Karpas-422 (cell line): ENCODE measurements at regions not wholly inside any gene's neighbourhood (a gene's known extent, or its start where the extent isn't known, plus 50 kb on each side); places are given as distances from the start of the nearest gene placed in this dataset. TPM values are rescaled to one million over a fixed set of nuclear protein-coding genes. Genes with fewer than 3 reads are reported as not detected.

ENCODE experiments used
- small RNA-seq: library from RNA; depleted of rRNA; stranded (forward); fragments of <200 nt; gene quantifications from one replicate; pipeline ENCODE3, GENCODE V24; 2014

Small RNA genes lying in the stretch of these regions (small RNA-seq; reads per million reads assigned to genes)
- gene AC239800.3 (not detected), gene HIST2H3PS2 (not detected), gene RNU1-114P (not detected), gene RNU1-143P (not detected), gene RNU1-92P (not detected), gene RNVU1-17 (1.4 reads per million, percentile 40 among the genes with 10 or more reads in this experiment), gene RNVU1-18 (not detected)
